ES-I3 (cell line): ENCODE measurements at regions not wholly inside any gene's neighbourhood (a gene's known extent, or its start where the extent isn't known, plus 50 kb on each side); places are given as distances from the start of the nearest gene placed in this dataset.
"Not testable (repeated sequence)": the region's sequence is repeated elsewhere in the genome, so short reads cannot be mapped to it uniquely, and the experiment has no call there.

Experiments used
- H3K36me3 ChIP-seq: 2 replicates; pipeline ENCODE4 v1.6.1; 2013; ENCODE audit warnings: mild to moderate bottlenecking, low read length, control low read depth, moderate library complexity; ENCODE audit not compliant: insufficient read depth
- H3K4me1 ChIP-seq: 2 replicates; pipeline ENCODE4 v1.6.1; 2013; ENCODE audit warnings: mild to moderate bottlenecking, control low read depth, low read length; ENCODE audit not compliant: insufficient read depth
- H3K9ac ChIP-seq: 2 replicates; pipeline ENCODE4 v1.6.1; 2013; ENCODE audit warnings: low read depth, mild to moderate bottlenecking, low read length, moderate library complexity
- H3K9me3 ChIP-seq: 2 replicates; pipeline ENCODE4 v1.6.1; 2013; ENCODE audit warnings: mild to moderate bottlenecking, low read length, moderate library complexity; ENCODE audit not compliant: control insufficient read depth, insufficient read depth

GRCh38 chr12:25311506-25311905 lies 60.8 kb upstream of the KRAS start:
- peaks cover 4% of the 10 kb centered on the region; the same call in 1 of the 2 replicates for H3K4me1 ChIP-seq
- no peaks in the 10 kb centered on the region for H3K36me3 ChIP-seq
- H3K9me3 ChIP-seq: no peaks in the 10 kb centered on the region
- H3K9ac ChIP-seq: no peak overlapping the region

- H3K36me3 ChIP-seq, H3K4me1 ChIP-seq, H3K9ac ChIP-seq, H3K9me3 ChIP-seq: not testable (repeated sequence)
These were observed 59.3 kb upstream of the KRAS start for GRCh38 chr12:25310071-25310470.

DNA sequence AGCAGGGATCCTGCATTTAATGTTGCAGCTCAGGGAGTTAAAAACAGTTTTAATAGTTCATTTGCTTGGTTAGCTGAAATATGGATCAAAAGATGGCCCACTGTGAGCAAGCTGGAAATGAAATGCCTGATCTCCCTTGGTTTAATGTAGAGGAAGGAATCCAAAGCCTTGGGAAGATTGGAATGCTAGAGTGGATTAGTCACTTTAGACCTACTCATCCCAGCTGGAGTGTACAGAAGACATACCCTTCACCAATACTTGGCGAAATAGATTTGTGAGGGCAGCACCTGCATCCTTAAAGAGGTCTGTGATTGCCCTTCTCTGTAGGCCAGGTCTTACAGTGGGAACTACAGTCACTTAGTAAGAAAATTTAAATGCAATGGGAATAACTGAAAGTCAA lies 58.0 kb upstream of the KRAS start:
- H3K4me1 ChIP-seq: peaks cover 4% of the 10 kb centered on the region; the same call in 1 of the 2 replicates

GRCh38 chr12:25307818-25308217 lies 57.1 kb upstream of the KRAS start:
- Histone ChIP-seq H3K4me1 (peaks cover 4% of the 10 kb centered on the region; the same call in 1 of the 2 replicates), H3K9ac (no peak overlapping the region), H3K36me3 (no peaks in the 10 kb centered on the region), H3K9me3 (no peaks in the 10 kb centered on the region)

More for the DNA sequence above, 58.0 kb upstream of the KRAS start:
- Histone ChIP-seq H3K9me3 (no peaks in the 10 kb centered on the region), H3K36me3 (no peaks in the 10 kb centered on the region), H3K9ac (no peak overlapping the region)

GRCh38 chr12:25301798-25302197 lies 51.1 kb upstream of the KRAS start:
- Histone ChIP-seq H3K9me3 (peaks cover 3% of the 10 kb centered on the region; the same call in 1 of the 2 replicates), H3K36me3 (no peaks in the 10 kb centered on the region)

More at GRCh38 chr12:25301798-25302197, 51.1 kb upstream of the KRAS start:
- Histone ChIP-seq H3K4me1 (no peaks in the 10 kb centered on the region), H3K9ac (no peak overlapping the region)
